8988T (cell line): ENCODE measurements at regions not wholly inside any gene's neighbourhood (a gene's known extent, or its start where the extent isn't known, plus 50 kb on each side); places are given as distances from the start of the nearest gene placed in this dataset.
"Not testable (repeated sequence)": the region's sequence is repeated elsewhere in the genome, so short reads cannot be mapped to it uniquely, and the experiment has no call there.

ENCODE experiments used
- DNase-seq: peaks from one replicate; pipeline ENCODE4 v3.0.0; 2011

DNA sequence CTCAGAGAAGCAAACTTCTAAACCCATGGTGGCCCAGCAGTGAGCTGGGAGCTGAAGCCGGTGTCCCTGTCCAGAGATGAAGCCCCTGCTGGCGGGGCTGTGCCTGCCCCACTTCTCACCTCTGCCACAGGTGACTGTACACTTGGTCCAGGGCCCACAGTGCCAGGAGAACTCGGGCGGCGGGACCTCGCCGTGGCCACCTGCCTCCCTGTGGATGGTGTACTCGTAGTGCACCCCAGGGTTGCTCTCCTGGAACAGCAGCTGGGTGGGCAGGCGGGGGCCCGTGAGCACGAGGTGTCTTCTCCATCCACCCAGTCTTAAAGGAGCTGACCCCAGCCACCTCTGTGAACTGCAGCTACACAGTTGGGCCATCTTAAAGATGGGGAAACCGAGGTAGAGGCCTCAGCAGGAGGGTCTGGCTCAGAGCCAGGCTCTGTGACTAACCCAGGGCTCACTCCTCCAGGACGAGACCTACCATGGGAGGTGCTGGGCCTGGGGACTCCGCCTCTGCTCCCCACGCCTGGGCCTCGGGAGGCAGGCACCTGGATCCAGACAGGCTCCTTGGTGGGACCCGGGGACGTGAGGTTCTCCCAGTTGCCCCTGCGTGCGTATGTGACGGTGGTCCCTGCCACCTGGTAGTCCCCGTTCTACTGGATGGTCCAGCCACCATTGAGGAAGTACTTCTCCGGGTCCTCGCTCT lies 113.1 kb upstream of the AKAP13 start:
- not testable (repeated sequence) for DNase-seq

DNA sequence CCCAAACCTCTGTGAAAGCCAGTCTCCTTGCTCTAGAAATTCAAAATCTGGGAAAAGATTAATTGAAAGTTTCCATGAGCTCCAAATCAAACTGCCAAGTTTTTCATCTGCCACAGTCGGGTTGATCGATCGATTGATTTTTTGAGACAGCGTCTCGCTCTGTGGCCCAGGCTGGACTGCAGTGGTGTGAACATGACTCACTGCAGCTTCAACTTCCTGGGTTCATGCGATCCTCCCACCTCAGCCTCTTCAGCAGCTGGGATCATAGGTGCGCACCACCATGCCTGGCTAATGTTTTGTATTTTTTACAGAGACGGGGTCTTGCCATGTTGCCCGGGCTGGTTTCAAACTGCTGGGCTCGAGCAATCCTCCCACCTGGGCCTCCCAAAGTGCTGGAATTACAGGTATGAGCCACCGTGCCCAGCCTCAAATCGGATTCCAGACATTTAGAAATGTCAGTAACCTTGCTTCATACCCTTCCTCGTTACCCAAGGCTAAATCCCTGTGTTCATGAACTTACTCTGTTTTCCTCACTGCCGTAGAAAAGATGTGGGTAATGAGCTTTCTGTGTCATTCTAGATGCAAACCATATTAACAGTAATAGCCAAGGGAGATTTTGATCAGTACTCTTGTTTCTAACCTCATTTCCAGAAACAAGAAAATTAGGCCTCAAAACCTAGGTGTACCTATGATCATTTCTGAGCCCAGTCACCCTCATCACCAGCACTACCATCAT lies 105.9 kb upstream of the AKAP13 start:
- no peak for DNase-seq

DNA sequence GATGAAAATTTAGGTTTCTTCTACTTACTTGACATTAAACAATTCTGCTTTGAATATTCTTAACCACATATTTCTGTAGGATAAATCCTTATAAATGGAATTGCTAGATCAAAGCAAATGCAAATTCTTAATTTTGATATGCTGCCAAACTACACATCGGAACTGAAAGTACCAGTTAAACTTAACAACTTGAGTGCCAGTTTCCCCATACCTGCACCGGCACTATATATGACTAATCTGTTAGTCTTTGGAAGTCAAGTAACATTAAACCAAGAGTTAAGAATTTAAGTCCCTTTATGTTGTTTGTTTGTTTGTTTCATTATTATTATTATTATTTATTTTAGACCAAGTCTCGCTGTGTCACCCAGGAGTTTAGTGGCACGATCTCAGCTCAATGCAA lies 103.9 kb upstream of the AKAP13 start:
- no peak for DNase-seq

DNA sequence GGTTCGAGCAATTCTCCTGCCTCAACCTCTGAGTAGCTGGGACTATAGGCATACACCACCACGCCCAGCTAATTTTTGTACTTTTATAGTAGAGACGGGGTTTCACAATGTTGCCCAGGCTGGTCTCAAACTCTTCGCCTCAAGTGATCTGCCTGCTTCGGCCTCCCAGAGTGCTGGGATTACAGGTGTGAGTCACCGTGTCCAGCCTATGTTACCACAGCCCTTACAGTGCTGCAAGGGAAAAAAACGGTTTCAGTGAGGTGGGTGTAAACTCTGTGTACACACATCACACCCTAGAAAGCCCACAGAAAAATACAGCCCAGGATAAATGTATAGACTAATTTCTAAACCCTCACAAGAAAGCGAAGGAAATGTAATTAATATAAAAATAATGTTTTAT lies 103.5 kb upstream of the AKAP13 start:
- DNase-seq: no peak

DNA sequence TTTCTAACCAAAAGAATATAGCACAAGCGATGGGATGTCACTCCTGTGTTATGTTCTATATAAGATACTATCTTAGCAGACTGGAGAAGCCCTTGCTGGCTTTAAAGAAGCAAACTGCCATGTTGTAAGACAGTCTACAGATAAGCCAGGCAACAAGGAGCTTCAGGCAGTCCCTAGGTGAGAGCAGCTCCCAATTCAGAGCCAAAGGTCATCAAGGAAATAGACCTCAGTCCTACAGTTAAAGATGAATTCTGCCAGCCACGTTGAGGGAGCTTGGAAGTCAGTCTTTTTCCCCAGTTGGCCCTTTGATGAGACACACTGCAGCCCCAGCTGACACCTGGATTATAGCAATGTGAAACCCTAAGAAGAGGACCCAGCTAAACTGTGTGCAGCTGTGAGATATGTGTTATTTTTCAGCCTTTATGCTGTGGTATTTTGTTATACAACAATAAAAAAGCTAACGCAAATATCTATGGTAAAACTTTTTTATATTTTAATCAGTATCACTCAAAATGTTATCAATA lies 102.5 kb upstream of the AKAP13 start:
- DNase-seq: no peak

DNA sequence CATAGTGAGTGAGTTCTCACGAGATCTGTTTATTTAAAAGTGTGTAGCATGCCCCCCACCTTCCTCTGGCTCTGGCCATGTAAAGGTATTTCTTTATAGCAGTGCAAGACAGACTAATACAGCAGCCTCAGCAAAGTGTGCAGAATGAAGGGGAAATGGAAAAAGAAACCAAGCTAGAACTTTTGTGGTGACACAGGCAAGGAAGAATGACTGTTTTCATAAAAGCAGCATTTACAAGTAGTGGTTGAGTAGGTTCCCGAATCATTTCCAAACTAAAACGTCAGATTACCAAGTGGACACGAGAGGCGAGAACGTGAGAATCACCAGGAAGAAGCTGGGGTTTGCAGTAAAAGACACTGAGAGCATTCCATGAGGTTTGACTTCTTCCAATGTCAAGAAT lies 100.2 kb upstream of the AKAP13 start:
- DNase-seq: no peak

DNA sequence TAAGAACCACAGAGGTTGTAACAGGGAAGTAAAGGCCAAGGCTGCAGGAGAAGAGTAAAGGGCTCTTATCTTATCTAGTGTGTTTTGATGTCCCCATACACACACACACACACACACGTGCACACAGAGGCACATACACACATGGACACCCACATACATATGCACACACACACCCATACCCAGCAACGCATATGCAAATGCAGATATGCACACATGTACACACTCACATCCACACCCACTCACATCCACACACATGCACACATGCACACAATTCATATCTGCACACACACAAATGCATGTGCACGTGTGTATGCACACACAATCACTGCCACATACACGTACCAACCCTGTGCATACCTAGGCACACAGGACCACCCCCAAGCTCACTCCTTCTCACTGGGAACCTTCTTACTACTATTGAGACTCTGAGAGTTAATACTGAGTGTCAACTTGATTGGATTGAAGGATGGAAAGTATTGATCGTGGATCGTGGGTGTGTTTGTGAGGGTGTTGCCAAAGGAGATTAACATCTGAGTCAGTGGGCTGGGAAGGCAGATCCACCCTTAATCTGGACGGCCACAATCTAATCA lies 99.0 kb upstream of the AKAP13 start:
- no peak for DNase-seq

DNA sequence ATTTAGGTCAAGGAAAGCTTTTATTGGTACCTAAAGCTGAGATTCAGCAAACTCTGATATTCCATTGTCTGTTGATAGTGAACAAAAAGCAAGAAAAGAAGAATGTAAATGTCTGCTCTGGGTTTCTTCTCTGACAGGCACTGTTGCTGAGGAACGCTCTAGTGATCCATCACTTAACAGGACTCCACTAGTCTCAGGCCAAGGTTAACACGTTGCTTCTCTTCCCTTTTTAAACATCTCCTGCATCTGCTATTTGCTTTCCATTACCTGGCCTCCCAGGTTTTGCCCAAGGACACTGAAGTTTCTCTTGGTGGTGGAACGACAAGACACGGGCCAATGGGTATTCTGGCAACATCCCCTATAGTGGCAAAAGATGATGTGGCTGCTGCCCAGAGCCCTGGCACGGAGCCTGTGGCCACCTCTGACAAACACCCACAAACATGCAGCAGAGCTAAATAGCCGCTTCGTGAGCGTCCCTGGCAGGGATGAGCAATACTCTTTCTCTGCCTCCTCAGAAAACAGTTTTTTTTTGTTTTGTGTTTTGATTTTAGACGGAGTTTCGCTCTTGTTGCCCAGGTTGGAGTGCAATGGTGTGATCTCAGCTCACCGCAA lies 97.8 kb upstream of the AKAP13 start:
- DNase-seq: no peak

DNA sequence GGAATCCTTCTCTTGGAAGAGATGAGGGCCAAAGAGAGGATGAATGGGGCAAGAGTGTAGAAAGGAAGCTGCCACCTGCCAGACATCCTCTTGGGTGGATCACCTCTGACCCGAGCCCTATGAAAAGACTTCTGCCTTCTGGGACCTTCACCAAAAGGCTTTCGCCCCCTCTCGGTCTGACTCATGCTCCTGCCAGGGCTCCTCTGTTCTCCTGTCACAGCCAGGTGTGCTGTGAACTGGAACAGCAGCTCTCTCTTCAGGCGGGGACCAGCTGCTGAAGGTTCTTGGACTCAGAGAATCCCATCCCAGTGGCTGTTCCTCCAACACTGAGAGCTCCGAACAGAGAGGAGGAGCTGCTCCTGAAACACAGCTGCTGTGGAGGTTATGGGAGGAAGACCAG lies 96.6 kb upstream of the AKAP13 start:
- not testable (repeated sequence) for DNase-seq

DNA sequence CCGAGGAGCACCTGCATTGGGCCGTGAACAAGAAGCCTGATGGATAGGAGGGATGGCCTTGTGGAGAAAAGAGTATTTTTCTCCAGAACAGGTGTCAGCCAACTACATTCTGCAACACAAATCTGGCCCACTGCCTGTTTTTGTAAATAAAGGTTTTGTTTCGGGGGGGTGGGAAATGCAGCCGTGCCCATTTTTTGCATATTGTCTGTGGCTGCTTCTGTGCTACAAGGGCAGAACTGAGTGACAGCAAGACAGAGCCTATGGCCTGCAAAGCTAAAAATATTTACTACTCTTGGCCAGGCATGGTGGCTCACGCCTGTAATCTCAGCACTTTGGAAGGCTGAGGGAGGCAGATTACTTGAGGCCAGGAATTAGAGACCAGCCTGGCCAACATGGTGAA lies 95.9 kb upstream of the AKAP13 start:
- no peak for DNase-seq

DNA sequence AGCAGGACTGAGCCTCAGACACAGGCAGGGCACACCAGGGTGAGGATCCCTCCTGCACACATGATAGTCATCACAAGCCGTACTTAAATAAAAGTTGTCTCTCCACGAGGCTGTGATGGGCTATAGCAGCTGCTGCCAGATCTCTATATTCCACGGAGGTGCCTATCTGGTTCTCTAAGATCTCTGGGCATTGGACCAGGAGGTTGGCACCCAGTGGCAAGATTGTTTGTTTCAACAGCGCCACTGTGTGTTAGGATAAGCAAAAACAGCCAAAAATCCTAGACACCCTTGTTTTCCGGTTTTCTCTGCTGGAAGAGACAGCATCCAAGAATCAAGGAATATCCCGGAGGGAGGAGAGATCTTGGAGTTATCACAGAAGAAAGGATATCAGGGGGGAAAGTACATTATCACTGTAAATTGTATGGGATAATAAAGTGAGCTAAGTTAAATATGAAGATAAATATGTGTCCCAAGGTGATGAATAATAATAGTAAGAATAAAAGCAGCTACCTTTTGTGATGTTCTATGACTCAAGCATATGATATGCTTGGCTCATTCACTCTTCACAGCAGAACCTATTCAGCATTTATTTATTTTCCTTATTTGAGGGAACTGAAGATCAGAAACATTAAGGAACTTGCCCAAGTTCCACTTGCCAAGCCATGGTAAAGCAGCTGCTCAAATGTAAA lies 90.6 kb upstream of the AKAP13 start:
- DNase-seq: peak; percentile 21

DNA sequence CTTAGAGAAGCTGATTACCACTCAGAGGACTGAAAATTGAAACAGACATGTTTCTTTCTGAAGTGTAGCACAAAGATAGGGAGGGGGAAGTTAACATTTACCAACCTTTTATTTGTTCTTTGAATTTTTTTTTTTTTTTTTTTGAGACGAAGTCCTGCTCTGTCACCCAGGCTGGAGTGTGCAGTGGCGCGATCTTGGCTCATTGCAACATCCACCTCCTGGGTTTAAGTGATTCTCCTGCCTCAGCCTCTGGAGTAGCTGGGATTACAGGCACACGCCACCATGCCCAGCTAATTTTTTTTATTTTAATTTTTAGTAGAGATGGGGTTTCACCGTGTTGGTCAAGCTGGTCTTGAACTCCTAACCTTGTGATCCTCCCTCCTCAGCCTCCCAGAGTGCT lies 87.8 kb upstream of the AKAP13 start:
- DNase-seq: not testable (repeated sequence)

DNA sequence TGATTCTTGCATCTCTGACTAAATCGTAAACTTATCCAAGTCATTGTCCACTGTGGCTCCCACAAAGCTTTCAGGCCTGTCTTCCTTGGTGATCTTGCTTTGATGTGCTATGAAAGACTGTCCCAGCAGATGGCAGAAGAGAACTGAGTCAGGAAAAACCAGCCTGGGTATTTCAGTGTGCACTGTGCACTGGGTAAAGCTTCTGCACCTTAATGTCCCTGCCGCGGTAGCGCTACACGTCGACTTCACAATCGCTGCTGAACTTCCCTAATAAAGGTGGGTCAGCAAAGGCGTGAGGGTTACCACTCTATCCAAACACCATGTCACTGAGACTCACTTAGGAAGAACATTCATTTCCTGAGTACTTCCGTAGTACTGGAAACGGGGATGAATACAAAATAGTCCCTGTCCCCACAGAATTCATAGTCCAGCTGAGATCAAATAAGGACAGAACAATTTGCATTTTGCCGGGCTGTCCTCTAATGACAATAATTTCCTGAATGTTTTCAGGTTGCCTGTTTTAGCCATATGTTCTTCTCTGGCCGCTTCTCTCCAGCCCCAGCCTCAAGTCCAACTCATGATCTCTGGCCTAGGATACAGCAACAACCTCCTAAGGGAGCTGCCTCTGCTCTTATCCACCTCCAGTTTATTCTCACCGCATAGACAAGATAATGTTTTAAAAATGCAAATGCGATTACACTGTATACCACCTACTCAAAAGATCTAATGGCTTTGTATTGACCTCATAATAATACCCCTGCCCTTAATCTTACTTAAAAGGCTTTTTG lies 83.6 kb upstream of the AKAP13 start:
- DNase-seq: peak; percentile 34

DNA sequence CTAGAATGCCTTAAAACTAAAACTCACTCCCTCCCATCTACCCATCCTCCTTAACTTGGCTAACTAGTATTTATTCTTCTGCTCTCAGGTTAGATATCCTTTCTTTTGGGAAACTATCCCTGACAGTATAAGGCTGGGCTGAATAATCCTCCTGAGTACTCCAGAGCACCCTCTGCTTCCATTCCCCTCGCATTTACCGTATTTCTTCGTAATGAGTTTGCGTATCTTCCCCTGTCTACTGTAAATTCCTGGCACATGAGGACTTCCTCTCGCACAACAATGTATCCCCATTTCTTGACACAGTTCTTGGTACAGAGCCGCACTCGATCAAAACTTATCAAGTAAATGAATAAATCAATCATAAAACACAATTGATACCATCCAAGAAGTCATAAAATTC lies 82.9 kb upstream of the AKAP13 start:
- no peak for DNase-seq

DNA sequence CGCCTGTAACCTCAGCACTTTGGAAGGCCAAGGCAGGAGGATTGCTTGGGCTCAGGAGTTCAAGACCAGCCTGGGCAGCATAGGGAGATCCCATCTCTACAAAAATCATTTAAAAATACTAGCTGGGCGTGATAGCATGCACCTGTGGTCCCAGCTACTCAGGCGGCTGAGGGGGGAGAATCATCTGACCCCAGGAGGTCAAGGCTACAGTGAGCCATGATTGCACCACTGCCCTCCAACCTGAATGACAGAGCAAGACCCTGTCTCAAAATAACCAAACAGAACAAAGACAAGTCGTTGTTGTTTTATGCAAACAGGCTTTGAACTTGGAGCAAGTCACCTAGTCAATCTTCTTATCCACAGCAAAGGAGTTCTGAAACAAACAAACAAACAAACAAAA lies 82.0 kb upstream of the AKAP13 start:
- no peak for DNase-seq

DNA sequence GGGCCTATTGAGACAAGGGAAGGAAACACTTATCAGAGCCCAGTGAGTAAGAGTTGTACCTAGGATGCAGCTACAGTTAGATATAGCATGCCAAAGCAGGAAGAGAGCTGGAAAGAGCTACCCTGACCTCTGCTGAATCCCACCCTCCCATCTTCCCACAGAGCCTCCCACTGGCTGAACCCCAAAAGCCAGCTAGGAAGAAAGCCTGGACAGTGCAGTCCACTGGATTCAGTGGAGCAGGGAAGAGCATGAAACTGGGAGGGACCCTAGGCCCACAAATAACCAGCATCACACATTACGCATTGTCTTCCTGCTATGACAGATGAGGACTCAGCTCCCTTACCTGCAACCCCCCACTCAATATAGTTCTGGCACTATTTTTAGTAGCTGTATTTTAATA lies 81.5 kb upstream of the AKAP13 start:
- no peak for DNase-seq

DNA sequence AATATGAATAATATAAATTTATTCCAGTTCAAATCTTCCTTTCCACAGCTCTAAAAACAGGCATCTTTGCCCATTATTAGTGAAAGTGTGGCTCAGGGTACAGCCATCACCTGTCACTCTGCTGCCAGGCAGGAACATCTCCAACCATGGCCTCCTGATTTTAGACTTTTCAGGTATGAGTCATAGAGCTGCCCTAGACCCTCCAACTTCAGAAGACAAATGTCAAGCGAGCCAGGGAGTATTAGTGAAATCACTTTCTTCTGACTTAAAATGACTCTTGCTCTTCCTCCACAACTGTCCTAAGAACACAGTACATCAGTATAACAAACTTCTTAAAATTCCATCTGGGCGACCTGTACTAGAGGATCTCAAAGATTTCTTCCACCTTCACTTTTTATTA lies 78.1 kb upstream of the AKAP13 start:
- no peak for DNase-seq

DNA sequence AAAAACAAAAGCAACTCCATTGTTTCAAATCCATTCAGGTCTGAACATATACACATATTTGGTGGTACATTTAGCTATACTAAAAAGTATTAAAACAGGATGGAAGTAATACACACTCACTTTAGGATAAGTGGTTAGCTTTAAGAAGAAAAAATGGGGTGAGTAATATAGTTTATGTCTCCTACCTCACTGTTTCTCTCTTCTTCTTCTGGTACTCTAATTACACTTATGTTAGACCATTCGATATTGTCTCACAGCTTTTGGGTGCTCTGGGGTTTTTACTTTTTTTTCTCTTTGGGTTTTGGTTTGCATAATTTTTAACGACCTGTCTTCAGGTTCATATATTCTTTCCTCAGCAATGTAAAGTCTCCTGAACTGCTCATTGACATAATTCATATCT lies 75.4 kb upstream of the AKAP13 start:
- DNase-seq: no peak

DNA sequence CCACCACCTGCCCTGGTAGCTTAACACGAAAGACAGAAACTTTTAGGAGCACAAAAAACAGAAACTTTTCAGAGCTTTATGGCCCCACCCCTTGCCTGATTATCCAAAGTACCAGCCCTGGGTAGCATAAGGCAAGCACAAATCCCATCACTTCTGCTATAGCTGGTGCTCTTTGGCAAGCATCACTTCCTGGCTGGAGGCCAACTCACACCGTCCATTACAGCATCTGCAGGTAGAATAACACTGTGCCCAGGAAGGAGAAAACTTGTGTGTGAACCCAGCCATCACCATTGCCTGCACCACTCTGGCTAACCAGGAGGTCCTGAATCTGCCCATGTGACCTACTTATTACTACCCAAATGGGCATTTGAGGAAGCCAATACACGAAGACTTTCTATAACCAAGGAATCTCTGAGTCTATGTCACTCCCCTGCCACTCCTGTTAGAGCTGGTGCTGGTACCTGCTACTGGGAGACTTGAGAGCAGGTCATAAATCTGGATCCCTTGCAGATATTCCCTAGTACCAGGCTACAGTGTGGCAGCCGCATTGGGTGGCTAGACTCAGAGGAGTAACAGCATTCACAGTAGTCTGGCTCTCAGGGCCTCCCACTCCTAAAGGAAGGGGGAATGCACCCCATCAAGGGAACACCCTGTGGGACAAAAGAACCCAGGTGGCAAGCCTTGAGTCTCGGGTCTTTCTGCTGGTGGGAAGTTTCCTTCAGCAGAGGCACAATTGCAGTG lies 73.3 kb upstream of the AKAP13 start:
- DNase-seq: no peak

DNA sequence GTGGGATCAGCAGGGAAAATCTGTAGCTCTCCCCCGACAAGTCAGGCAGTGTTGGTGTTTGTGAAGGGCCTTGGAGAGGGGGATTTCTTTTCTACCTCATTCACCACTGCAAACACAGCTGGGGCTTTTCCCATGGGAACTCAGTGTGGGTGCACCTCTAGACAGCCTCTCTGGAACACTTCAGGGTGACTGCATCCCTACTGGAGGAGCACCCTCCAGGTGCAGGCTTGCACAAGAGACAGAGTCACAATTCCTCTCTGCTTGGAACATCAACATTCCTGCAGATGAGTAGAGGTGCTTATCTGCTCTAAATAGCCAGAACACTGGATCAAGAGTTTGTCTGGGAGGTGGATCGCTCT lies 72.7 kb upstream of the AKAP13 start:
- DNase-seq: no peak

DNA sequence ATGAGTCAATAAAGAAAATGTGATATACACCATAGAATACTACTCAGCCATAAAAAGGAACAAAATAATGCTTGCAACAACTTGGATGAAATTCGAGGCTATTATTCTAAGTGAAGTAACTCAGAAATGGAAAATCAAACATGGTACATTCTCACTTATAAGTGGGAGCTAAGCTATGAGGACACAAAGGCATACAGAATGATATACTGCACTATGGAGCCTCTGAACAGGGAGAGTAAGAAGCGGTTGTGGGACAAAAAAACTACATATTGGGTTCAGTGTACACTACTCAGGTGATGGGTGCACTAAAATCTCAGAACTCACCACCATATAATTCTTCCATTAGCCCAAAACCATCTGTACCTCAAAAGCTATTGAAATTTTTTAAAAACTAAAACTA lies 68.8 kb upstream of the AKAP13 start:
- no peak for DNase-seq

DNA sequence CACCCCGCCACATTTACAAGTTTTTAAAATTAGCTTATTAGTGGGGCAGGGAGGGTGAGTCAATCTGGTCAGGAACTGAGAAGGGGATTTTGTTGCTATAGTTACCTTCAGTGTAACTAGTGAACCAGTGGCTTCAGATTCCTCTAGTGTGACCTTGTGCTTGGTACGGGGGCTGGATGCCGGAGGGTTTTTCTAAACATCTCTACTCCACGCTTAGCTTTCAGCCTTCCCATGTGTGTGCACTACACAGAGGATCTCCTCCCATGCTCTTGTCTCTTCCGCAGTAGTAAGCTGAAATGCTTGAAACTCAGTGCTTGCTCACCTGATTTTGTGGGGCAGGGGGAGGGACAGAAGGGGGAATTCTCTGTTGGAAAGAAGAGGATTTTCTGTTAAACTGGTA lies 67.9 kb upstream of the AKAP13 start:
- no peak for DNase-seq
